LoVo (cell line): ENCODE measurements at regions not wholly inside any gene's neighbourhood (a gene's known extent, or its start where the extent isn't known, plus 50 kb on each side); places are given as distances from the start of the nearest gene placed in this dataset.

Experiments used
- DNase-seq: peaks from one replicate; pipeline ENCODE4 v3.0.0-alpha.2; 2016; ENCODE audit warnings: low spot score

GRCh38 chr12:62128175-62128975 lies 131.8 kb upstream of the USP15 start:
- DNase-seq, result no peak

GRCh38 chr12:62129291-62129690 lies 130.9 kb upstream of the USP15 start:
- no peak for DNase-seq

GRCh38 chr12:62130402-62130801 lies 129.8 kb upstream of the USP15 start:
- no peak for DNase-seq

GRCh38 chr12:62130834-62131552 lies 129.2 kb upstream of the USP15 start:
- no peak for DNase-seq

GRCh38 chr12:62133440-62133839 lies 126.8 kb upstream of the USP15 start:
- DNase-seq, result no peak

- DNase-seq, result no peak
Observed at GRCh38 chr12:62135553-62136200, 124.5 kb upstream of the USP15 start.

- no peak for DNase-seq
Observed at GRCh38 chr12:62136496-62136895, 123.7 kb upstream of the USP15 start.

- DNase-seq, result no peak
Observed at GRCh38 chr12:62138527-62138926, 121.7 kb upstream of the USP15 start.

- DNase-seq, result no peak
Observed at GRCh38 chr12:62146318-62146717, 113.9 kb upstream of the USP15 start.

- no peak for DNase-seq
Observed at GRCh38 chr12:62158013-62158412, 102.2 kb upstream of the USP15 start.

- no peak for DNase-seq
Observed at GRCh38 chr12:62158461-62159360, 101.5 kb upstream of the USP15 start.

- no peak for DNase-seq
Observed at GRCh38 chr12:62162214-62162613, 98.0 kb upstream of the USP15 start.

GRCh38 chr12:62163368-62163767 lies 96.8 kb upstream of the USP15 start:
- no peak for DNase-seq

- DNase-seq, result no peak
Observed at GRCh38 chr12:62164036-62164435, 96.2 kb upstream of the USP15 start.

GRCh38 chr12:62166525-62166924 lies 93.7 kb upstream of the USP15 start:
- no peak for DNase-seq

- no peak for DNase-seq
Observed at GRCh38 chr12:62168411-62168810, 91.8 kb upstream of the USP15 start.

GRCh38 chr12:62170241-62170640 lies 90.0 kb upstream of the USP15 start:
- no peak for DNase-seq

- no peak for DNase-seq
Observed at GRCh38 chr12:62190689-62191490, 69.3 kb upstream of the USP15 start.

GRCh38 chr12:62191491-62192179 lies 68.6 kb upstream of the USP15 start:
- no peak for DNase-seq

- peak; percentile 84 for DNase-seq
Observed at GRCh38 chr12:62192180-62192902, 67.9 kb upstream of the USP15 start.
